Endodermal cell (in vitro differentiated cells): ENCODE measurements at regions not wholly inside any gene's neighbourhood (a gene's known extent, or its start where the extent isn't known, plus 50 kb on each side); places are given as distances from the start of the nearest gene placed in this dataset.
A peak's percentile ranks its signal among the peaks of the same experiment; 100 is the strongest.
"Not testable (repeated sequence)": the region's sequence is repeated elsewhere in the genome, so short reads cannot be mapped to it uniquely, and the experiment has no call there.

Source experiments
- DNase-seq: peaks from one replicate; pipeline ENCODE4 v3.0.0-alpha.2; 2017
- H3K27ac ChIP-seq: 2 replicates; pipeline ENCODE4 v1.5.1; 2013; ENCODE audit warnings: mild to moderate bottlenecking, low read depth, low read length, moderate library complexity
- H3K27me3 ChIP-seq: 2 replicates; pipeline ENCODE4 v1.6.1; 2013; ENCODE audit warnings: mild to moderate bottlenecking, low read length, moderate library complexity; ENCODE audit not compliant: insufficient read depth, control insufficient read depth, poor library complexity, severe bottlenecking
- H3K36me3 ChIP-seq: 2 replicates; pipeline ENCODE4 v1.7.0; 2013; ENCODE audit warnings: mild to moderate bottlenecking, low read length, moderate library complexity; ENCODE audit not compliant: control insufficient read depth, insufficient read depth
- H3K4me1 ChIP-seq: one replicate; pipeline ENCODE4 v1.7.0; 2013; ENCODE audit warnings: low read length; ENCODE audit not compliant: control insufficient read depth, insufficient read depth
- H3K4me3 ChIP-seq: 2 replicates; pipeline ENCODE4 v1.5.1; 2013; ENCODE audit warnings: mild to moderate bottlenecking, low read length, moderate library complexity
- H3K9ac ChIP-seq: 2 replicates; pipeline ENCODE4 v1.6.1; 2013; ENCODE audit warnings: mild to moderate bottlenecking, low read length, moderate library complexity; ENCODE audit not compliant: poor library complexity, severe bottlenecking; ENCODE audit errors: extremely low read depth
- H3K9me3 ChIP-seq: 2 replicates; pipeline ENCODE4 v1.6.1; 2013; ENCODE audit warnings: mild to moderate bottlenecking, low read length, moderate library complexity; ENCODE audit not compliant: control insufficient read depth
- H3K27ac Mint-ChIP-seq: 2 replicates; pipeline ENCODE4 v1.8.0; 2020; ENCODE audit warnings: mixed read lengths
- H3K27me3 Mint-ChIP-seq: 2 replicates; pipeline ENCODE4 v1.8.0; 2021; ENCODE audit warnings: mild to moderate bottlenecking, mixed read lengths; ENCODE audit not compliant: insufficient read depth
- H3K36me3 Mint-ChIP-seq: 2 replicates; pipeline ENCODE4 v1.8.0; 2020; ENCODE audit warnings: low read depth, mixed read lengths
- H3K4me1 Mint-ChIP-seq: 2 replicates; pipeline ENCODE4 v1.8.0; 2020; ENCODE audit warnings: mixed read lengths
- H3K4me3 Mint-ChIP-seq: 2 replicates; pipeline ENCODE4 v1.8.0; 2020; ENCODE audit warnings: mild to moderate bottlenecking, moderate library complexity, mixed read lengths
- H3K9me3 Mint-ChIP-seq: 2 replicates; pipeline ENCODE4 v1.8.0; 2020; ENCODE audit warnings: mild to moderate bottlenecking, mixed read lengths
- WGBS, 2 experiments: methylation state at CpG; one replicate each; pipeline versions ENCODE4 v1.1.5 to v1.1.7; 2013; ENCODE audit warnings: missing lambda C conversion rate in 2 of 2, mixed read lengths in 1 of 2; ENCODE audit not compliant: insufficient coverage in 1 of 2, insufficient read length in 1 of 2; 5-methylcytosine and 5-hydroxymethylcytosine counted together
- TF ChIP-seq, protein P1 (sequence below): fragments of 200-600 bp; sonication (generic); conservative IDR thresholded peaks from 2 replicates; pipeline ENCODE4 v1.5.0; 2021; ENCODE audit warnings: antibody characterized with exemption, mild to moderate bottlenecking

DNA sequence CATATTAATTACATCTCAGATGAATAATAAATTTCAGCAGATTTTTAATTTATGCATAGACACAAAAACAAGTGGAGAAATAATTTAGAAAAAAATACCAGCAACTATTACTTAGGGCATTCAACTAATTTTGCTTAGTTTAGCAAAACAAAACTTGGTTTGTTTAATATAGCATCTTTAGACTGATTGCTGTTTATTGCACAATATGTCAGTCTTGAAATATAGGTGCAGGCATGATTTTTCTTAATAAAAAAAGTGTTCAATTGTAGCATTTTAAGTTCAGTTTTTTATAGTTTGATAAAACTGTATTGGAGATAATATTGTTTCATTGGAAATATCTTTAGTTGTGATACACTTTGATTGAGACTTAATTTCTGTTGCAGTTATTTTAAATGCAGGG is 161.2 kb upstream of the KCNH8 start:
- Mint-ChIP-seq H3K36me3 (no peaks in the 10 kb centered on the region), H3K9me3 (peaks cover 2% of the 10 kb centered on the region), H3K27ac (no peak overlapping the region), H3K4me1 (peaks cover 8% of the 10 kb centered on the region), H3K4me3 (no peak overlapping the region), H3K27me3 (no peaks in the 10 kb centered on the region)
- Histone ChIP-seq H3K27ac (no peak overlapping the region), H3K4me1 (no peaks in the 10 kb centered on the region), H3K9ac (no peak overlapping the region), H3K27me3 (no peaks in the 10 kb centered on the region), H3K9me3 (no peaks in the 10 kb centered on the region), H3K4me3 (no peak overlapping the region), H3K36me3 (no peaks in the 10 kb centered on the region)
- TF ChIP-seq, protein P1, sequence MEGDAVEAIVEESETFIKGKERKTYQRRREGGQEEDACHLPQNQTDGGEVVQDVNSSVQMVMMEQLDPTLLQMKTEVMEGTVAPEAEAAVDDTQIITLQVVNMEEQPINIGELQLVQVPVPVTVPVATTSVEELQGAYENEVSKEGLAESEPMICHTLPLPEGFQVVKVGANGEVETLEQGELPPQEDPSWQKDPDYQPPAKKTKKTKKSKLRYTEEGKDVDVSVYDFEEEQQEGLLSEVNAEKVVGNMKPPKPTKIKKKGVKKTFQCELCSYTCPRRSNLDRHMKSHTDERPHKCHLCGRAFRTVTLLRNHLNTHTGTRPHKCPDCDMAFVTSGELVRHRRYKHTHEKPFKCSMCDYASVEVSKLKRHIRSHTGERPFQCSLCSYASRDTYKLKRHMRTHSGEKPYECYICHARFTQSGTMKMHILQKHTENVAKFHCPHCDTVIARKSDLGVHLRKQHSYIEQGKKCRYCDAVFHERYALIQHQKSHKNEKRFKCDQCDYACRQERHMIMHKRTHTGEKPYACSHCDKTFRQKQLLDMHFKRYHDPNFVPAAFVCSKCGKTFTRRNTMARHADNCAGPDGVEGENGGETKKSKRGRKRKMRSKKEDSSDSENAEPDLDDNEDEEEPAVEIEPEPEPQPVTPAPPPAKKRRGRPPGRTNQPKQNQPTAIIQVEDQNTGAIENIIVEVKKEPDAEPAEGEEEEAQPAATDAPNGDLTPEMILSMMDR, result no peak
- DNase-seq, result no peak

DNA sequence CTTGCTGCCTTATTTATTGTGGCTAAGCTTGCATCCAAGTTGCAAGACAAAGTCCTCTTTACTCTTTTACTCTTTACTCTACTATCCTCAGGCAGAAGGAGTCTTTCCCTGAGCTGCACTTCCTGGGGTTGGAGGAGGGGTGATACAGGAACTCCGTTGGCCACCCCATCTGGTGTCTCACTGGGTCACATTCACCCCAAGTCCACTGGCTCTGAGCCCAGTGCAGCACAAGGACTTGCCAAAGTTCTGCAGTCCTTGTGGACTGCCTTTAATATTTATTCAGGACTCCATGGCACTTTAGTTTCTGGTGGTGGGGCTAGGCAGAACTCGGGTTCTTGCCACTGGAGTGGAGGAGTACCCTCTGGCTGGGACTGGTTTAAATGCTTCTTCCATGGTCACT is 165.4 kb upstream of the KCNH8 start:
- peaks cover 8% of the 10 kb centered on the region for H3K9me3 Mint-ChIP-seq
- TF ChIP-seq, protein P1, result no peak
- no peak overlapping the region for H3K27ac ChIP-seq
- peaks cover 2% of the 10 kb centered on the region for H3K36me3 Mint-ChIP-seq
- H3K4me1 Mint-ChIP-seq, result peaks cover 4% of the 10 kb centered on the region
- H3K27ac Mint-ChIP-seq, result no peak overlapping the region
- H3K27me3 ChIP-seq, result no peaks in the 10 kb centered on the region
- no peaks in the 10 kb centered on the region for H3K9me3 ChIP-seq
- H3K4me3 Mint-ChIP-seq, result no peak overlapping the region
- DNase-seq, result no peak
- H3K36me3 ChIP-seq, result no peaks in the 10 kb centered on the region
- no peak overlapping the region for H3K9ac ChIP-seq
- no peaks in the 10 kb centered on the region for H3K27me3 Mint-ChIP-seq
- H3K4me3 ChIP-seq, result no peak overlapping the region
- WGBS, 2 experiments, result 39 to 86% methylated on average over 1 to 2 of the region's 2 CpGs
- H3K4me1 ChIP-seq, result no peaks in the 10 kb centered on the region

DNA sequence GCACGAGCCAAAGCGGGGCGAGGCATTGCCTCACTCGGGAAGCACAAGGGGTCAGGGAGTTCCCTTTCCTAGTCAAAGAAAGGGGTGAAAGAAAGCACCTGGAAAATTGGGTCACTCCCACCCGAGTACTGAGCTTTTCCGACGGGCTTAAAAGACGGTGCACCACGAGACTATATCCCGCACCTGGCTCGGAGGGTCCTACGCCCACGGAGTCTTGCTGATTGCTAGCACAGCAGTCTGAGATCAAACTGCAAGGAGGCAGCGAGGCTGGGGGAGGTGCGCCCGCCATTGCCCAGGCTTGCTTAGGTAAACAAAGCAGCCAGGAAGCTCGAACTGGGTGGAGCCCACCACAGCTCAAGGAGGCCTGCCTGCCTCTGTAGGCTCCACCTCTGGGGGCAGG is 172.2 kb upstream of the KCNH8 start:
- not testable (repeated sequence) for H3K9ac ChIP-seq, H3K27me3 Mint-ChIP-seq, H3K4me3 ChIP-seq, H3K36me3 ChIP-seq, H3K4me1 Mint-ChIP-seq, H3K4me1 ChIP-seq, H3K27me3 ChIP-seq, H3K27ac ChIP-seq
- WGBS, 2 experiments, result 74 to 78% methylated on average over 7 to 16 of the region's 17 CpGs
- peaks cover 22% of the 10 kb centered on the region for H3K9me3 ChIP-seq
- H3K4me3 Mint-ChIP-seq, result peak overlapping the region; percentile 46
- peak; percentile 57 for DNase-seq
- H3K27ac Mint-ChIP-seq, result peak overlapping the region; percentile 90
- H3K9me3 Mint-ChIP-seq, result peaks cover 32% of the 10 kb centered on the region
- peaks cover 33% of the 10 kb centered on the region for H3K36me3 Mint-ChIP-seq

DNA sequence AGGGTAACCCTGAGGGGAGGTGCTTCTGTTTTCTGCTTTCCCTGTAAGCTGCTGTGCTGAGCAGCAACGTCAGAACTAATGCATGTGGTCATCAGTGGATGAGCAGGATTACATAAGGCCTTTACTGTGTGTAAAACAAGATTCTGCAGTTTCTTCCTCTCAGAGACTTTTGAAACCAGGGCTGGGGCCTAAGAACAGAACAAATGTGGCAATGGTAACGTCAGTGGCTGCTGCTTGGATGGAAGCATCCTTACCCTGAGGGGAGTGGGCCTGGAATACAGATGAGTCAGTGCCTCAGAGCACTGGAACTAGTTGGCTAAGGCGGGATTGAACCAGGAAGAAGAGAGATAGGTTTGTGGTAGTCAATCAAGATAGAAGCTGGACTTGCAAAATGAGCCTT is 180.2 kb upstream of the KCNH8 start:
- H3K27me3 Mint-ChIP-seq, result no peaks in the 10 kb centered on the region
- Histone ChIP-seq H3K4me3 (no peak overlapping the region), H3K36me3 (no peaks in the 10 kb centered on the region), H3K9ac (no peak overlapping the region), H3K27ac (no peak overlapping the region), H3K9me3 (peaks cover 8% of the 10 kb centered on the region), H3K4me1 (no peaks in the 10 kb centered on the region), H3K27me3 (no peaks in the 10 kb centered on the region)
- no peak for DNase-seq
- 89 to 96% methylated on average over 3 of the region's 3 CpGs for whole genome bisulfite sequencing, 2 experiments
- H3K27ac Mint-ChIP-seq, result no peak overlapping the region
- TF ChIP-seq, protein P1, result no peak
- H3K4me1 Mint-ChIP-seq, result peaks cover 18% of the 10 kb centered on the region
- peaks cover 35% of the 10 kb centered on the region for H3K36me3 Mint-ChIP-seq
- H3K4me3 Mint-ChIP-seq, result no peak overlapping the region
- peaks cover 23% of the 10 kb centered on the region for H3K9me3 Mint-ChIP-seq
